ENCODE measurements at regions not wholly inside any gene's neighbourhood (a gene's known extent, or its start where the extent isn't known, plus 50 kb on each side); places are given as distances from the start of the nearest gene placed in this dataset.

DNA sequence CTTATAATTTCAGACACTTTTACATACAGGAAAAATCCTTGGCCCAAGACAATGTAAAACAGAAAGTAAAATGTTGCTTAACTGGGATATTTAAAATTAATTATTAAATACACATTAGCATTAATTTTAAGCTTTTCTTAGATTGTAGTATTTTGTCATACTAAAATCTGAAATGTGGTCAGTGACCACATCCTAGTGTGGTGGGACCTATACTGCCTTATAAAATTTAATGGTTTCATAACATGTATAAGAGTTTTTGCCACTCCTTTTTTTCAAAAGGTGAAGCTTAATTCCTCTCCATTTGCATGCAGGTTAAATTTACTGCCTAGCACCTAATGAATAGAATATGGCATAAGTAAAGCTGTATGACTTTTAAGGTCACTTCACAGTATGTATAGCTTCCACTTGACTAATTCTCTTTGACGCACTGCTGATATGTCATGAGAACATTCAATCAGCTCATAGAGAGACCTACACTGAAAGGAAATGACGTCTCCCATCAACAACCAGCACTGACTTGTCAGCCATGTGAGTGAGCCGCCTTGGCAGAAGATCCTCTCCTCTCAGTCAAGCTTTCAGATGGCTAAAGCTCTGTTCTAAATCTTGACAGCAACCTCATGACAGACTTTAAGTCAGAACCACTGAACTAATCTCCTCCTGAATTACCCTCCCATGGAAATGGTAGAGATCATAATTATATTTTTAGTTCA lies 847.8 kb downstream of the SI start:
- no peak for DNase-seq

GRCh38 chr3:164224126-164224525 lies 854.2 kb downstream of the SI start:
- DNase-seq = no peak

DNA sequence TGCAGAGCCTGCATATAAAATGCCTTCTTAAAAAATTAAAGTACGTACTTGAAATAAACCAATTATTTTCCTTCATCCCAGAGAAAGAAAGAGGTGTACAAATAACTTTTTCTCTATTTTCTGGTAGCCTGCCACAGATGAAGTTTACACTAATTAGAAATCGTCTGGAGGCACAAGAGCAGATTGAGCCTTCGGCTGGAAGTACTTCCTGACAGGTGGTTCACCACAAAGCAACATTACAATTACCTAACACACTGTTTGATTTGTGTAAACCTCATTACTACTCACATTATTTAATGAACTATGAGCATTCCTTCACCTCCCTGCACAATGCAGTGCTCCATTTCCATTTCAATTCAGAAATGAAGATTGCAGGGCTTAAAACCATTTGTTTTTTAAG lies 856.1 kb downstream of the SI start:
- DNase-seq = no peak

- DNase-seq = no peak
These were observed 857.0 kb downstream of the SI start for GRCh38 chr3:164221297-164221696.

GRCh38 chr3:164209363-164209762 lies 868.9 kb downstream of the SI start:
- no peak for DNase-seq

GRCh38 chr3:164208821-164209220 lies 869.5 kb downstream of the SI start:
- no peak for DNase-seq

- no peak for DNase-seq
These were observed 870.2 kb downstream of the SI start for GRCh38 chr3:164208048-164208447.

- DNase-seq = no peak
These were observed 878.1 kb downstream of the SI start for GRCh38 chr3:164200053-164200823.

GRCh38 chr3:164196477-164196876 lies 881.8 kb downstream of the SI start:
- DNase-seq = no peak

- no peak for DNase-seq
These were observed 883.5 kb downstream of the SI start for GRCh38 chr3:164194842-164195241.

DNA sequence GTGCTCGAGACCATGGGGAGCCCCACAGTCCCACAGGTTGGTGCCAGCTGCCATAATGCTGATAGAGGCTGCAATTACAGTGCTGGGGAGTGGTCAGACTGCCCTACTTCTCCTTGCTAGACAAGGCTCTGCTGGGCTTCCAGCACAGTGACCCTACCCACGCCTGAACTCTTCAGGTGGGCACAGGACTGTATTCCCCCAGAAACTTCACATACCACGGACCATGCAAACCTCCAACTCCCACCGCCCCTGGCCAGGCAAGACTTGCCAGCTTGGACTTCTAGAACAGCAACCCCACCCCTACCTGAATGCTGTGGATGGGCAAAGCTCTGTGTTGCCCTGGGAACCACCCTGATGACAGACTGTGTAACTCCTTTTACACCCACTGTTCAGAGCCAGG lies 885.3 kb downstream of the SI start:
- DNase-seq = no peak

DNA sequence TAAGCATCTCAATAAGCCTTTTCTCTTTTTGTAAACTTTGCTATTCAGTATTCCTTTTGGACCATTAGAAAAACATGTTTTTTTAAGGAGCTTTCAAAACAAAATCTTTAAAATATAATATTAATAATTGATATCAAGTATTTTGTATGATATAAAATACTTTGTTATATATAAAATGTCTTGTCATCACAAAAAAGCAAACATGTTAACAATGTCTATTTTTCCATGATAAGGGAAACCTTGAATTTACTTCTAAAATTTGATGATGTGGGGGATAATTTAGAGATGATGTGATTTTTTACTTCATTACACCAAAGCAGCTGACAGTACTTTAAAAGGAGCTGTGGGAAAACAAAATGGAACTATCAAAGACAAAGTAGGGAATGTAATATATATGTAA lies 887.7 kb downstream of the SI start:
- no peak for DNase-seq

GRCh38 chr3:164186095-164186494 lies 892.2 kb downstream of the SI start:
- no peak for DNase-seq

GRCh38 chr3:164179110-164179774 lies 899.1 kb downstream of the SI start:
- no peak for DNase-seq

- no peak for DNase-seq
These were observed 904.2 kb downstream of the SI start for GRCh38 chr3:164174059-164174458.

DNA sequence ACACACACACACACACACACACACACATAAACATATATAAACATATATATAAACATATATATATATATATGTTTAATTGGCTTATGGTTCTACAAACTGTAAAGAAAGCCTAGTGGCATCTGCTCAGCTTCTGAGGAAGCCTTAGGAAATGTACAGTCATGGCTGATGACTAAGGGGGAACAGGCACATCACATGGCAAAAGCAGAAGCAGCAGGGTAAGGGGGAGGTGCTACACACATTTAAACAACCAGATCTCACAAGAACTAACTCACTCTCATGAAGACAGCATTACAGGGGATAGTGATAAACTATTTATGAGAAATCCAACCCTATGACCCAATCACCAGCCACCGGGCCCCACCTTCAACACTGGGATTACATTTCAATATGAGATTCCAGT lies 922.9 kb downstream of the SI start:
- no peak for DNase-seq

- no peak for DNase-seq
These were observed 933.5 kb downstream of the SI start for GRCh38 chr3:164144824-164145223.

GRCh38 chr3:164132878-164133277 lies 945.4 kb downstream of the SI start:
- no peak for DNase-seq

DNA sequence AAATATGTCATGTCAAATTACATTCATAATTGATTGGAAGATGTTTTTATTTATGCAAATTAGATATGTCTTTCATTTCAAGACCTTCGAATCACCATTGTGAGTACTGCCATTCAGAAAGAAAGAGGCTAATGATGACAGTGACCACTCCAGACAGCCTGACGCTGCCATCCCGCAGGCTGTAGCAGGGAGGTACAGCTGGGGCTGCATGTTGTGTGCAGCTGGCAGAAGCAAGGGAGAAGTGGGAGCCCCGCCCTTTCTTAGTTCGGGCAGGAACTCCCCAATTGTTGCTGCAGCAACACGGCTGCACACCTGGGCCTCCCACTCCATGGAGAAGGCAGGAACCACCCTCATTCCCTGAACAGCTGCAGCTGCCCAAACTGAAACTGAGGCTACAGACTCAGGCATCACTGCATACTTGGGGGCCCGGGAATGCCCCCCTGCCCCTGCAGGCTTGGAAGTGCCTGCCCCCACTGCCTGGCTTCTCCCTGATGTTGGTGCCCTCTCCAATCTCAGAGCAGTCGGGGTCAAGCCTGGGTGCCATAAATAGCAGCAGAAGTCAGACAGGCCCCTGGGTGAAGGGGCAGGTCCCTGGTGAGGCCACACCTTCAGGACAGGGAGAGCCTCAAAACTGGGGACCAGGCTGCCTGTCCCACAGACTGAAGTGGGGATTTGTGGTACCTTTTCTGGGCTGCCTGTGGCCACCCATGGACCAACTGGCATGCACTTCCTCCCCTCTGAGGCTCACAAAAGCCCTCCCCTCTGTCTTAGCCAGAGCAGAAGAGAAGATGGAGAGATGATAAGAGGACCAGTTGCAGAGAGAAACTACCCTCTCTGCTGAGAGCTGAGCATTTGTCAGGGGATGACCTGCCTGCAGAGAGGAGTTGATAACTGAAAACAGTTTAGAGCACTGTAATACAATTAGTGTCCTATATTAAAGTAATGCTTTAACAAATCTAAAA lies 964.6 kb downstream of the SI start:
- DNase-seq = no peak

- no peak for DNase-seq
These were observed 981.9 kb downstream of the SI start for GRCh38 chr3:164096352-164096751.

GRCh38 chr3:164095949-164096348 lies 982.3 kb downstream of the SI start:
- DNase-seq = no peak

- DNase-seq = no peak
These were observed 983.0 kb downstream of the SI start for GRCh38 chr3:164095279-164095678.

DNA sequence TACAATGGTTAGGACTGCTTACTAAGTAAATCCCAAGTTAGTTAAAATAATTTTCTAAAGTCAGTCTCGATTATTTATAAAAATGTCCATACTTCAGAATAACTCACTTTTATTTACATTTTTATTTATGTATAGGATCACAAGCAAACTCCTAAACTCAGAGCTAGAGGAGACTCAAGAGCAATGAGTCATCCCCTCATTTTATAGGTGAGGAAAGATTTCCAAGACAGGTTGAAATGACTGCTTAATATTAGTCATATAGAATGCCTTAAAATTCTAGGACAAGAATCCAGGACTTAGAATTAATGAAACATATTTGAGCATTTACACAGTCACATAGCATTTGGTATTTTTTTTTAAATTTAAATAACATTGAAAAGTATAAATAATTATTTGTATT lies 983.8 kb downstream of the SI start:
- DNase-seq = no peak

All from T-helper 2 cell (primary cell).